ENCODE measurements at regions not wholly inside any gene's neighbourhood (a gene's known extent, or its start where the extent isn't known, plus 50 kb on each side); places are given as distances from the start of the nearest gene placed in this dataset.

GRCh38 chr13:50152655-50153309, 137.5 kb downstream of the KCNRG start:
- TF ChIP-seq CTCF (IDR thresholded peaks at IDR 0.05 in 8 of 11, conservative IDR thresholded peaks at IDR 0.05 in 3 of 11), result no peak
- TF ChIP-seq POLR2AphosphoS5 (IDR thresholded peaks at IDR 0.05), result no peak
